Neural progenitor cell (in vitro differentiated cells): ENCODE measurements at regions not wholly inside any gene's neighbourhood (a gene's known extent, or its start where the extent isn't known, plus 50 kb on each side); places are given as distances from the start of the nearest gene placed in this dataset.

ENCODE experiments used
- CTCF ChIP-seq: fragments of 200-600 bp; sonication (generic); IDR thresholded peaks from 2 replicates; pipeline ENCODE4 v1.5.1; 2017; ENCODE audit warnings: antibody characterized with exemption, mild to moderate bottlenecking
- EZH2 ChIP-seq: fragments of 200-600 bp; sonication (generic); IDR thresholded peaks from 2 replicates; pipeline ENCODE4 v1.6.1; 2017; ENCODE audit warnings: antibody characterized with exemption, mild to moderate bottlenecking, moderate library complexity

GRCh38 chr4:181755846-181756245, 487.4 kb upstream of the TENM3 start:
- no peak for TF ChIP-seq CTCF
- TF ChIP-seq EZH2, result no peak
